NCI-H2196 treated with DMSO at 0.1 percent for 48 hours (cell line): ENCODE measurements at regions not wholly inside any gene's neighbourhood (a gene's known extent, or its start where the extent isn't known, plus 50 kb on each side); places are given as distances from the start of the nearest gene placed in this dataset.
A peak's percentile ranks its signal among the peaks of the same experiment; 100 is the strongest.
"Not testable (repeated sequence)": the region's sequence is repeated elsewhere in the genome, so short reads cannot be mapped to it uniquely, and the experiment has no call there.

ENCODE experiments used
- DNase-seq: peaks from one replicate; lab custom pipeline; 2025; ENCODE audit not compliant: unreplicated experiment; lab: John Stamatoyannopoulos, UW

- not testable (repeated sequence) for DNase-seq
Measured at GRCh38 chr6:27827477-27827876, 84.7 kb downstream of the OR2B2 start.

DNA sequence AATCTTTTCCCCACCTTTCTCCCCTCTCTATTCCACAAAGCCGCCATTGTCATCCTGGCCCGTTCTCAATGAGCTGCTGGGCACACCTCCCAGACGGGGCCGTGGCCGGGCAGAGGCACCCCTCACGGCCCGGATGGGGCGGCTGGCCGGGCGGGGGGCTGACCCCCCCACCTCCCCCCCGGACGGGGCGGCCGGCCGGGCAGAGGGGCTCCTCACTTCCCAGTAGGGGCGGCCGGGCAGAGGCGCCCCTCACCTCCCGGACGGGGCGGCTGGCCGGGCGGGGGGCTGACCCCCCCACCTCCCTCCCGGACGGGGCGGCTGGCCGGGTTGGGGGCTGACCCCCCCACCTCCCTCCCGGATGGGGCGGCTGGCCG lies 85.6 kb downstream of the OR2B2 start:
- DNase-seq, result not testable (repeated sequence)

DNA sequence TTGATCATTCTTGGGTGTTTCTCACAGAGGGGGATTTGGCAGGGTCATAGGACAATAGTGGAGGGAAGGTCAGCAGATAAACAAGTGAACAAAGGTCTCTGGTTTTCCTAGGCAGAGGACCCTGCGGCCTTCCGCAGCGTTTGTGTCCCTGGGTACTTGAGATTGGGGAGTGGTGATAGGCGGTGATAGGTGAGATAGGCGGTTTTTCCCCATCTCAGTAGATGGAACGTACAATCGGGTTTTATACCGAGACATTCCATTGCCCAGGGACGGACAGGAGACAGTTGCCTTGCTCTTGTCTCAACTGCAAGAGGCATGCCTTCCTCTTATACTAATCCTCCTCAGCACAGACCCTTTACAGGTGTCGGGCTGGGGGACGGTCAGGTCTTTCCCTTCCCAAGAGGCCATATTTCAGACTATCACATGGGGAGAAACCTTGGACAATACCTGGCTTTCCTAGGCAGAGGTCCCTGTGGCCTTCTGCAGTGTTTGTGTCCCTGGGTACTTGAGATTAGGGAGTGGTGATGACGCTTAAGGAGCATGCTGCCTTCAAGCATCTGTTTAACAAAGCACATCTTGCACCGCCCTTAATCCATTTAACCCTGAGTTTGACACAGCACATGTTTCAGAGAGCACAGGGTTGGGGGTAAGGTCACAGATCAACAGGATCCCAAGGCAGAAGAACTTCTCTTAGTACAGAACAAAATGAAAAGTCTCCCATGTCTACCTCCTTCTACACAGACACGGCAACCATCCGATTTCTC lies 86.2 kb downstream of the OR2B2 start:
- not testable (repeated sequence) for DNase-seq

DNA sequence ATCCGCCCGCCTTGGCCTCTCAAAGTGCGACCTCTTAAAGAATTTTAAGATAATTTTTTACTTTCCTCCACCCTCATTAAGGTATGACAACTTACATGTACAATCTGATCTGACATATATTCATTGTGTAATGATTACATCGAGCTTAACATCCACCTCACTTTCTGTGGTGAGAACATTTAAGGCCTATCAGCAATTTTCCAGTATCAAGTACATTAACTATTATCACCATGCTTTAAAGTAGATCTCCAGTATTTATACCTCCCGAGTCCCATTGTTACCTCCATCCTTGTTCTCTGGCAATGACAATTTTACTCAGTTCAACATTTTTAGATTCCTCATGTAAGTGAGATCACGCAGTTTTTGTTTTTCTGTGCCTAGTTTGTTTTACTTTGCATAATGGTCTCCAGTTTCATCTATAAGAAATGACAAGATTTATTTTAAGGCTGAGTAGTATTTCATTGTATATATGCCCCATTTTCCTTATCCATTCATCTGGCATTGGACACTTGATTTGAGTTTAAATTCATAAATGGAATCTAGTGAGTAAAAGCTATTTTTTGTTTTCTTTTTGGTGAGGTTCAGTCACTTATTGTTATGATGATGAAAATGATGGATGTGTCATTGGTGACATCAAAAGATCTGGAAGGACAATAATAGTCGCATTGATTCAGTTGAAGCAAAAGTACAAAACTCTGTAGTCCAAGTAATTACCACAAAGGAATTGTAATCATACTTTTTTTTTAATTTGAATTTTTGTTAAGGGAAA lies 87.0 kb downstream of the OR2B2 start:
- no peak for DNase-seq

GRCh38 chr6:27824211-27825024 lies 87.8 kb downstream of the OR2B2 start:
- not testable (repeated sequence) for DNase-seq

- DNase-seq, result peak; percentile 46
Measured at GRCh38 chr6:27823714-27824210, 88.4 kb downstream of the OR2B2 start.

DNA sequence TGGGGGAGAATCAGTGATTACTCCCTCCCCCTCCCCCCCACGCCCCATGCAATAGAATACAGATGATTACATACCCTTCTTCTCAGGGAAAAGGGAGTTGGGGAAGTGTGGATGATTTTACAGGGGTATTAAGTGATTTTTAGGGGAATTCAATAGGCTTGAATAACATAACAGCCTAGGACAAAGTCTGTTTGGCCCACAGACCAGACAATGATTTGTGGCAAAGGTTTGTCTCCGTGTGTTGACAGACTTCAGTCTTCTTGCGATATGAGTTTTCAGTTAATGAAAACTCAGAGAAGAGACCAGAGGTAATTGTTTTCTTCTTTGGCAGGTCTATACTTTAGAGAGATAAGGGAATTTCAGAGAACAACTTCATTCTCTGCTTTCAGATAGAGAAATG lies 95.3 kb downstream of the OR2B2 start:
- no peak for DNase-seq

DNA sequence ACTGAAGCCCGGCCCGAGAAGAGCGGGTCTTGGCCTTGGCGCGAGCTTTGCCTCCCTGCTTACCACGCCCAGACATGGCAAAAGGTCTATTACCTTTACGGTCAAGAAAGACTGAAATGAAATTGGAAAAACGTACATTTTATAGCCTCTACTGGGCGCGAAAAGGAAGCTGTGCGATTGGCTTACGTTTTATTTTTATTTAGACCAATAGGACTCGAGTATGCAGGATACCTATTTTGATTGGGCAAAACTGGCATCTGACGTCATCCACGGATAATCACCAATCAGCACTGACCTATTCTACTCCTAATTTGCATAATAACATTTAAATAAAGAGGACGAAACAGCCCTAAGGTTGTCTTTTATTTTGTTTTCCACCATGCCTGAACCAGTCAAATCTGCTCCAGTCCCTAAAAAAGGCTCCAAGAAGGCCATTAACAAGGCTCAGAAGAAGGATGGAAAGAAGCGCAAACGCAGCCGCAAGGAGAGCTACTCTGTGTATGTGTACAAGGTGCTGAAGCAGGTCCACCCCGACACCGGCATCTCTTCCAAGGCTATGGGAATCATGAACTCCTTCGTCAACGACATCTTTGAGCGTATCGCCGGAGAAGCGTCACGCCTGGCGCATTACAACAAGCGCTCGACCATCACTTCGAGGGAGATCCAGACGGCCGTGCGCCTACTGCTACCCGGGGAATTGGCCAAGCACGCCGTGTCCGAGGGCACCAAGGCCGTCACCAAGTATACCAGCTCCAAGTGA lies 97.4 kb downstream of the OR2B2 start:
- DNase-seq, result peak; percentile 35

DNA sequence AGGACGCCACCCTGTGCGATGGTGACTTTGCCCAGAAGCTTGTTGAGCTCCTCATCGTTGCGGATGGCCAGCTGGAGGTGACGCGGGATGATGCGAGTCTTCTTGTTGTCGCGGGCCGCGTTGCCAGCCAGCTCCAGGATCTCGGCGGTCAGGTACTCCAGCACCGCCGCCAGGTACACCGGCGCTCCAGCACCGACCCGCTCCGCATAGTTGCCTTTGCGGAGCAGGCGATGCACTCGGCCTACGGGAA lies 97.9 kb downstream of the OR2B2 start:
- DNase-seq, result not testable (repeated sequence)

DNA sequence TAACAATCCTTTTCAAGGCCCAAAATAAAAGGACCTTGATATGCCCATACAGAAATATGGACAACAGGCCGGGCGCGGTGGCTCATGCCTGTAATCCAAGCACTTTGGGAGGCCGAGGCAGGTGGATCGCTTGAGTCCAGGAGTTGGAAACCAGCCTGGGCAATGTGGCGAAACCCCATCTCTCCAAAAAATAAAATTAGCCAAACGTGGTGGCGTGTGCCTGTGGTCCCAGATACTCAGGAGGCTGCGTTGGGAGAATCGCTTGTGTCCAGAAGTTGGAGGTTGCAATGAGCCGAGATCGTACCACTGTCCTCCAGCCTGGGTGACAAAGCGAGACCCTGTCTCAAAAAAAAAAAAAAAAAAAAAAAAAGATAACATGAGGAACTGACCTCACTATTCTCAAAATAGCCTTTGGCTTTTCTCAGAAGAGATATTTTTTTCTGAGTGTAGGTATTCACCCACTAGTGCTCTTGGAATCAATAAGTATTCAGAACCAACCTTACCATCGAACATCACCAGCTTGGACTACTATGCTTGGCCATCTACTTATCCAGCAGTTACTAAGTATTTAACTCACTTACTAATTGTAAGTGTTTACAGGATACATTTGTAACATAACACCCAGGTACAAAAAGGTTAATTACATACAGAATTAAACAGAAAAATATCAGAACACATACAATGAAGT lies 99.2 kb downstream of the OR2B2 start:
- no peak for DNase-seq

GRCh38 chr6:27812078-27812804 lies 100.0 kb downstream of the OR2B2 start:
- no peak for DNase-seq

DNA sequence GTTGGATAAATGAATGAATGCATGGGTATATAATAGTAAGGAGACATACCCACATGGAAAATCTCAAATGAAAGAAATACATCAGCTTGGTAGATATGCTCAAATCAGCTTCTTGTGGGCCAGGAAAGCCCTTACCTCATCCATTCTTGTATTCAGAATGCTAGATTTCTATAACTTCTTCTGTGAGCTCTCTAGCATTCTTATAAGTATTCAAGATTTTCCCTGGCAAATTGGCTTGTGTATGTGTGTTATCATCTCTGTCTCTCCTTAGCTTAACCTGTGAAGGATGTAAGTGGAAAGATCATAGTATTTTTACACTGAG lies 100.8 kb downstream of the OR2B2 start:
- DNase-seq, result no peak

GRCh38 chr6:27810768-27811450 lies 101.3 kb downstream of the OR2B2 start:
- DNase-seq, result no peak

DNA sequence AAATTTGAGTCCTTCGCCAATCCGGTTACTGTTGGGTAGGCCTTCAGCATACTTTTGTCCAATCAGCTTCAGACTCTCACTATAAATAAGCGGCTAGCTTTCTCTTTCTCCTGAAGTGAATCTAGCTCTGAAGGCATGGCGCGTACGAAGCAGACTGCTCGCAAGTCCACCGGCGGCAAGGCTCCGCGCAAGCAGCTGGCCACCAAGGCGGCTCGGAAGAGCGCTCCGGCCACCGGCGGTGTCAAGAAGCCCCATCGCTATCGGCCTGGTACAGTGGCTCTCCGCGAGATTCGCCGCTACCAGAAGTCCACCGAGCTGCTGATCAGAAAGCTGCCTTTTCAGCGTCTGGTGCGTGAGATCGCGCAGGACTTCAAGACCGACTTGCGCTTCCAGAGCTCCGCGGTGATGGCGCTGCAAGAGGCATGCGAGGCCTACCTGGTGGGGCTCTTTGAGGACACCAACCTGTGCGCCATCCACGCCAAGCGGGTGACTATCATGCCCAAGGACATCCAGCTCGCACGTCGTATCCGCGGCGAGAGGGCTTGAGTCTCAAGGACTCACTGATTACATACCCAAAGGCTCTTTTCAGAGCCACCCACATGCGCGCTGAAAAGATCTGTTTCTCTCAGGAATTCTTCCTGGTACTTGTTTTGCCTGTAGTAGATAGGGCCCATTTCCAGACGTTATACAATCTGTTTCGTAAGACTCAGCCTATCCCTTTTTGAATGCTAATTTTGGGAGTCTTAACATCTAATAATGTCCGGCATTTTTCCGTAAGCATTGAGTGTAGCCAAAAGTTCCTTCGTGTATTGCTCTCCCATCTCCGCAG lies 102.0 kb downstream of the OR2B2 start:
- peak; percentile 94 for DNase-seq

DNA sequence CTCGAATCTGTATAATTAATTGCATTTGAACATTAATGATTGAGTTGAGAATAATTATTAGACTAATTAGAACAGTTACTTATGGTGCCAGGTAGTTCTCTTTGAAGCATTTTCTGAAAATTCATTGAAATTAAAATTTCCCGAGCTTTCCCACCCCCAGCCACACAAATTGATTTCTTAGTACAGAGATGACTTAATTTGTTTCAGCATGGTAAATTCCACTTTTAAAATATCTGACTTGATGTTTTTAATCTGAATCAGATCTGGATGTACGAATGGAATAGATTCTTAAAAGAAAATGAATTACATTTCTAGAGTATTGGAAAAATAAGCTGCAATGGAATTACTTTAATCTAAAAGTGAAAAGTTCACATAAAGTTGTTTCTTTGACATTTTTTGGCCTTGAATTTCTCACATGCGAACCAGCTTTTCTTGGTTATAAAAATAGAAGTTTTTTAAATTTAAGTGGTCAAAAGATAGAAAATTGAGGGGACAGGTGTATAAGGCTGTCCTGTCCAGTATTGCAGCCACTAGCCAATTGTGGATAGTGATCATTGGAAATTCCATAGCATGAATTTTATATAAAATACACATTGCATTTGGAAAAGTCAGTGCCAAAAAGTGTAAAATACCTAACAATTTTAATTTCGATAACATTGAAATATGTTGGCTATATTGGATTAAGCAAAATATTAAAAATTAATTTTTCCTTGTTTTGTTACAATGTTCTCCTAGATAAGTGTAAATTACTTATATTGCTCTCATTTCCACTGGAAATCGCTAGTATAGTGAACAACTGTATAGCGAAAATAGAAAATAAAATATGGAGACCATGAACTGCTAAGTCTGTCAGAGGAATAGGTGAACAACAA lies 102.9 kb downstream of the OR2B2 start:
- no peak for DNase-seq

DNA sequence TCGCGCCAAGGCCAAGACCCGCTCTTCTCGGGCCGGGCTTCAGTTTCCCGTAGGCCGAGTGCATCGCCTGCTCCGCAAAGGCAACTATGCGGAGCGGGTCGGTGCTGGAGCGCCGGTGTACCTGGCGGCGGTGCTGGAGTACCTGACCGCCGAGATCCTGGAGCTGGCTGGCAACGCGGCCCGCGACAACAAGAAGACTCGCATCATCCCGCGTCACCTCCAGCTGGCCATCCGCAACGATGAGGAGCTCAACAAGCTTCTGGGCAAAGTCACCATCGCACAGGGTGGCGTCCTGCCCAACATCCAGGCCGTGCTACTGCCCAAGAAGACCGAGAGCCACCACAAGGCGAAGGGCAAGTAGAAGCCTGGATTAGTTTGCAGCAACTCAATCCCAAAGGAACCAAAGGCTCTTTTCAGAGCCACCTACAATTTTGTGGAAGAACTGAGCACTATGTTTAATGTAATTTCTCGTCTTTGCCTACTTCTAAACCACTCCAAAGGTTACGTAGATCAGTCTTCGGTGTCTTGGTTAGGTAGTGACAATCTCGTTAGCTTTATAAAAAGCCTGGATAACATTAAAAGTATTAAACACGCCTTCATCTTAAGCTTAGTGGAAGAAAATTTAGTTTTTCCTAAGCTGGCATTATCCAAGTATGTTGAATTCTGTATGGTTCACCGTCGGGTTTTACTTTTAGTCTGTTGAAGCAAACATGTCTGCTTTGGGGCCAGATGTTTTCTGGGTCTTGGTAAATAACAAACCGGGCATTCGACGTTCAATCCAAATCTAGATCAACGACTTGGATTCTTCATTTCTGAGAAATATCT lies 103.7 kb downstream of the OR2B2 start:
- not testable (repeated sequence) for DNase-seq
